Calu3 (cell line): ENCODE measurements at regions not wholly inside any gene's neighbourhood (a gene's known extent, or its start where the extent isn't known, plus 50 kb on each side); places are given as distances from the start of the nearest gene placed in this dataset.

Experiments used
- BruUV-seq: library from RNA; stranded (reverse); fragments of 400-500 nt; replicated peaks from 2 replicates; lab custom pipeline; 2021; lab: Mats Ljungman, UMichigan
- CTCF ChIA-PET: fragments of 300-600 bp; sonication (Branson Sonifier 250); formaldehyde crosslinking; loops from one replicate; lab custom pipeline; 2022; ENCODE audit warnings: antibody characterized with exemption; lab: Charles Lee
- DNase-seq: peaks from one replicate; pipeline ENCODE4 v3.0.0; 2022
- H3K27ac Mint-ChIP-seq: one replicate; pipeline ENCODE4 v1.8.0; 2022; ENCODE audit warnings: mixed read lengths; ENCODE audit not compliant: unreplicated experiment
- H3K27me3 Mint-ChIP-seq: one replicate; pipeline ENCODE4 v1.8.0; 2022; ENCODE audit warnings: mixed read lengths; ENCODE audit not compliant: unreplicated experiment
- H3K36me3 Mint-ChIP-seq: one replicate; pipeline ENCODE4 v1.8.0; 2022; ENCODE audit warnings: mild to moderate bottlenecking, moderate library complexity, mixed read lengths; ENCODE audit not compliant: insufficient read depth, unreplicated experiment
- H3K4me1 Mint-ChIP-seq: one replicate; pipeline ENCODE4 v1.8.0; 2022; ENCODE audit warnings: mild to moderate bottlenecking, low read depth, mixed read lengths; ENCODE audit not compliant: unreplicated experiment
- H3K4me3 Mint-ChIP-seq: one replicate; pipeline ENCODE4 v1.8.0; 2022; ENCODE audit warnings: mild to moderate bottlenecking, low read depth, moderate library complexity, mixed read lengths; ENCODE audit not compliant: unreplicated experiment
- H3K9me3 Mint-ChIP-seq: one replicate; pipeline ENCODE4 v1.8.0; 2022; ENCODE audit warnings: low read depth, mixed read lengths; ENCODE audit not compliant: unreplicated experiment
- intact Hi-C: fragments of 100-400 bp; cut with micrococcal nuclease; formaldehyde crosslinking; loops from one replicate; pipeline ENCODE4 v1.10.0; 2022; ENCODE audit not compliant: unreplicated experiment
- TF ChIP-seq, protein P1 (sequence below): fragments of 200-600 bp; IDR thresholded peaks from one replicate; pipeline ENCODE4 v1.8.0; 2022; ENCODE audit warnings: antibody characterized with exemption; ENCODE audit not compliant: unreplicated experiment

DNA sequence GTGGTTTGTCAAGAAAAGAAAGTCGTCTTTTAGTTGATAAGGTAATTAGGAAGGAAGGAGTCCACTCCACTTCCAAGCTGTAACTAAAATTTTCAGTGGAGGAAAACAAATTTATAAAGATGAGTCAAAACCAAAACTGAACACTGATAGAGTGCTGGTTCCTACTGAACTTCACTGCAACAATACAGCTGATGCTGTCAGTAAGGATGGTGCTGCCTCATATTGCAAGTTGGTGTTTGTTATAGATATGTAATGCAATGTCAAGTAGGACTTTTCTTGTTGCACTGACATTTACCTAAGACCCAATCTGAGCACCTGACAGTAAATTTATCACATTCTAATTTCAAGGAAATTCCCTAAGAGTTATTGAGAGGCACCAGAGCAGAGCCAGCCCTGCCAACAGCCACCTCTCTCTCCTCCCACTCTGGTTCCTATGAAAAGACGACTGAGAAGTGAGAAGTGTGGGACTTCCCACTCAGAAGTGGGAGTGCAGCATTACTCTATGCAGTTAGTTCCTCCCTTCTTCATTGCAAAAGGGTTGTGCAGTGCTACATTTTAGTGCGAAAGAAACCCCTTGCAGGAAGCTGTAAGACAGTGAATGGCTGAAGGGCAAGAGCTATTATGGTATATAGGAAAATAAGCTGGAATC lies 350.8 kb downstream of the NFIB start:
- no peak for DNase-seq
- no peaks in the 10 kb centered on the region for H3K36me3 Mint-ChIP-seq
- no peaks in the 10 kb centered on the region for H3K4me1 Mint-ChIP-seq
- CTCF ChIA-PET, result interaction anchor here (0.7 kb wide), 1 partner anchor 16 kb away, joined by 3 read pairs; no protein-coding TSS in a partner anchor
- H3K27me3 Mint-ChIP-seq, result no peaks in the 10 kb centered on the region
- H3K27ac Mint-ChIP-seq, result no peak overlapping the region
- H3K9me3 Mint-ChIP-seq, result no peaks in the 10 kb centered on the region
- no TSS peak for BruUV-seq
- intact Hi-C loops, result no loop called here
- H3K4me3 Mint-ChIP-seq, result no peak overlapping the region
- TF ChIP-seq, protein P1, sequence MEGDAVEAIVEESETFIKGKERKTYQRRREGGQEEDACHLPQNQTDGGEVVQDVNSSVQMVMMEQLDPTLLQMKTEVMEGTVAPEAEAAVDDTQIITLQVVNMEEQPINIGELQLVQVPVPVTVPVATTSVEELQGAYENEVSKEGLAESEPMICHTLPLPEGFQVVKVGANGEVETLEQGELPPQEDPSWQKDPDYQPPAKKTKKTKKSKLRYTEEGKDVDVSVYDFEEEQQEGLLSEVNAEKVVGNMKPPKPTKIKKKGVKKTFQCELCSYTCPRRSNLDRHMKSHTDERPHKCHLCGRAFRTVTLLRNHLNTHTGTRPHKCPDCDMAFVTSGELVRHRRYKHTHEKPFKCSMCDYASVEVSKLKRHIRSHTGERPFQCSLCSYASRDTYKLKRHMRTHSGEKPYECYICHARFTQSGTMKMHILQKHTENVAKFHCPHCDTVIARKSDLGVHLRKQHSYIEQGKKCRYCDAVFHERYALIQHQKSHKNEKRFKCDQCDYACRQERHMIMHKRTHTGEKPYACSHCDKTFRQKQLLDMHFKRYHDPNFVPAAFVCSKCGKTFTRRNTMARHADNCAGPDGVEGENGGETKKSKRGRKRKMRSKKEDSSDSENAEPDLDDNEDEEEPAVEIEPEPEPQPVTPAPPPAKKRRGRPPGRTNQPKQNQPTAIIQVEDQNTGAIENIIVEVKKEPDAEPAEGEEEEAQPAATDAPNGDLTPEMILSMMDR, result no peak

DNA sequence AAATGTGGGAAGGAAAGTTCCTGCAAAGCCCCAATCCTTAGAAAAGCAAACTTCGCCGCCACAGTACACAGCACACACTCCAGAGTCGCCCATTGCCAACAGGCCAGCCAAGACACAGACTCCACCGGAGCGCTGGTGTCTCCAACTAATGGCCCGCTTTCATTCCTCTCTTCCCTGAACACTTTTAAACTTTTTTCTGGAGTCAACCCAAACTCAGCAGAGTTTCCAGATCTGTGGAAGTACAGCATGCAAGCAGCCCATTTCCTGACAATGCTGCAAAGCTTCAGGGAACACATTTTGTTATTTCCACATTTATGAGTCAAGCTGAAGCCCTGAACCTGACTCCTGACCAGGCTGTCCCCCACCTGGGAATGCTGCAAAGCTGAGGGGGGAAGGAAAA lies 351.9 kb downstream of the NFIB start:
- no peak overlapping the region for H3K4me3 Mint-ChIP-seq
- H3K27ac Mint-ChIP-seq, result no peak overlapping the region
- DNase-seq, result no peak
- no peaks in the 10 kb centered on the region for H3K36me3 Mint-ChIP-seq
- no peaks in the 10 kb centered on the region for H3K9me3 Mint-ChIP-seq
- TF ChIP-seq, protein P1, result no peak
- H3K27me3 Mint-ChIP-seq, result no peaks in the 10 kb centered on the region
- BruUV-seq, result no TSS peak
- CTCF ChIA-PET, result no interaction called here
- H3K4me1 Mint-ChIP-seq, result no peaks in the 10 kb centered on the region
- intact Hi-C loops, result no loop called here

DNA sequence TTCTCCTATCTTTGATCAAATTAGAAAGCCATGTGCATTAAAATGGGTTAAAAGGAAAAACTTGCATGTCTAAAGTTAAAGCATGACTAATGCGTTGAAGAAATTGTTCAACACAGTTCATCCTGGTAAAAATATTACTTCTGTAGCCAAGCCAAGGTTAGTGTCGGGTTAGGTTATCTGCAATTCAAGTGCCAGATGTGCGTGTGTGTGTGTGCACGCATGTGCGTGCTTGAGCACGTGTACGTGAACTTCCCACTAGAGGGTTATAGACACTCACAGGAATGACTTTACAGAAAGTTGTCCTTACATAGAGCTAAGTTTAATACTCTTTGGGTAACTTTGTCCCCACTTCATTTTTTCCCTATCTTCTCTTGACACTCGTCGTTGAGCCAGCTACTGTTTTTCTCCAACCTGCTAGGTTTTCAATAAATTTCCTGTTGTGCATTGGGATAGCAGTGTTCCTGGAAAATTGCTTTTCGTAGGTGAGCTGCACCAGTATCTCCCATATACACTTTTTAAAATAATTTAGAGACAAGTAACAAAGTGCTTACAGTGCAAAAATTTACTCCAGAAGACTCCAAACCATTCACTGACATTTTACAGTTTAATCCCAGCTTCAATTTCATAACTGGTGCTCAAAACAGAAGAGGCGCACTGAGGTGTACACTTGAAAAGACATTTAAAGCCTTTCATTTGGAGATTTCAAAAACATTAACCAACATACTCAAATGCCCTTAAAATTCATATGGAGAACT lies 353.8 kb downstream of the NFIB start:
- no peaks in the 10 kb centered on the region for H3K9me3 Mint-ChIP-seq
- intact Hi-C loops, result no loop called here
- no peaks in the 10 kb centered on the region for H3K4me1 Mint-ChIP-seq
- H3K4me3 Mint-ChIP-seq, result no peak overlapping the region
- no peak for DNase-seq
- TF ChIP-seq, protein P1, result no peak
- no peaks in the 10 kb centered on the region for H3K27me3 Mint-ChIP-seq
- no TSS peak for BruUV-seq
- H3K36me3 Mint-ChIP-seq, result no peaks in the 10 kb centered on the region
- CTCF ChIA-PET, result interaction anchor here (0.6 kb wide), 2 partner anchors 20 to 1463 kb away, joined by 3 to 8 read pairs; partner anchors contain the start of gene SNAPC3
- H3K27ac Mint-ChIP-seq, result no peak overlapping the region

DNA sequence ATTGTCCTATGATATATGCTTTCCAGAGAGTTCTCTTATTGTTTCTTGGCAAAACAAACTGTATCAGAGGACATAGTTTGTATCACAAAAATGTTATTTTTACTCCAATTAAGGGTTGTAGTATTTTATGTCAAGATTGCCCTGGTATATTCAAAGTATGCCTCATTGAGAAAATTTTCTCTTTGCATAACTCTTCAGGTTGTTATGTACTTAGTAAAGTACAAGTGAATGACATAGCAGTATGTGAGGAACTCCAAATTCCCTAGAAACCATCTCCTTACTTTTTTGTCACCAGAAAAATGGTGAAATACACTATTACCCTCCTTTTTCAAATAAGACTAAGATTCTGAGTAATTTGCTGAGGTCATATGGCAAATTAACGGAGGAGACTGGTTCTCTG lies 355.3 kb downstream of the NFIB start:
- Mint-ChIP-seq H3K9me3 (no peaks in the 10 kb centered on the region), H3K36me3 (no peaks in the 10 kb centered on the region), H3K27ac (no peak overlapping the region), H3K4me3 (no peak overlapping the region), H3K4me1 (no peaks in the 10 kb centered on the region), H3K27me3 (no peaks in the 10 kb centered on the region)
- DNase-seq, result no peak
- CTCF ChIA-PET, result interaction anchor here (0.6 kb wide), 1 partner anchor 223 kb away, joined by 4 read pairs; no protein-coding TSS in a partner anchor
- BruUV-seq, result no TSS peak
- intact Hi-C loops, result no loop called here
- TF ChIP-seq, protein P1, result no peak
